ENCODE measurements at regions not wholly inside any gene's neighbourhood (a gene's known extent, or its start where the extent isn't known, plus 50 kb on each side); places are given as distances from the start of the nearest gene placed in this dataset.
"Not testable (repeated sequence)": the region's sequence is repeated elsewhere in the genome, so short reads cannot be mapped to it uniquely, and the experiment has no call there.

- not testable (repeated sequence) for DNase-seq (ENCODE audit: low read depth)
Measured at GRCh38 chr12:125561008-125561407, 495.8 kb downstream of the AACS start.

- no peak for DNase-seq (ENCODE audit: low read depth)
Measured at GRCh38 chr12:125564753-125565152, 499.5 kb downstream of the AACS start.

GRCh38 chr12:125567581-125567980 is 502.3 kb downstream of the AACS start:
- no peak for DNase-seq (ENCODE audit: low read depth)

GRCh38 chr12:125568306-125568705 is 503.1 kb downstream of the AACS start:
- no peak for DNase-seq (ENCODE audit: low read depth)

GRCh38 chr12:125573271-125573670 is 508.0 kb downstream of the AACS start:
- DNase-seq (ENCODE audit: low read depth): no peak

GRCh38 chr12:125577334-125577733 is 512.1 kb downstream of the AACS start:
- no peak for DNase-seq (ENCODE audit: low read depth)

- DNase-seq (ENCODE audit: low read depth): no peak
Measured at GRCh38 chr12:125579916-125580315, 514.7 kb downstream of the AACS start.

GRCh38 chr12:125583071-125583470 is 517.8 kb downstream of the AACS start:
- no peak for DNase-seq (ENCODE audit: low read depth)

- no peak for DNase-seq (ENCODE audit: low read depth)
Measured at GRCh38 chr12:125586441-125586840, 521.2 kb downstream of the AACS start.

GRCh38 chr12:125593269-125593668 is 528.0 kb downstream of the AACS start:
- no peak for DNase-seq (ENCODE audit: low read depth)

GRCh38 chr12:125604976-125605375 is 539.7 kb downstream of the AACS start:
- DNase-seq (ENCODE audit: low read depth): no peak

GRCh38 chr12:125606312-125606711 is 541.1 kb downstream of the AACS start:
- DNase-seq (ENCODE audit: low read depth): no peak

GRCh38 chr12:125610292-125610691 is 545.1 kb downstream of the AACS start:
- no peak for DNase-seq (ENCODE audit: low read depth)

- DNase-seq (ENCODE audit: low read depth): no peak
Measured at GRCh38 chr12:125610971-125611370, 545.7 kb downstream of the AACS start.

GRCh38 chr12:125614058-125614457 is 548.8 kb downstream of the AACS start:
- DNase-seq (ENCODE audit: low read depth): no peak

GRCh38 chr12:125619723-125620122 is 554.5 kb downstream of the AACS start:
- no peak for DNase-seq (ENCODE audit: low read depth)

- no peak for DNase-seq (ENCODE audit: low read depth)
Measured at GRCh38 chr12:125633686-125634085, 568.5 kb downstream of the AACS start.

GRCh38 chr12:125634813-125635212 is 569.6 kb downstream of the AACS start:
- DNase-seq (ENCODE audit: low read depth): no peak

- no peak for DNase-seq (ENCODE audit: low read depth)
Measured at GRCh38 chr12:125639826-125640225, 574.6 kb downstream of the AACS start.

GRCh38 chr12:125643055-125643454 is 577.8 kb downstream of the AACS start:
- DNase-seq (ENCODE audit: low read depth): no peak

- DNase-seq (ENCODE audit: low read depth): no peak
Measured at GRCh38 chr12:125645724-125646123, 580.5 kb downstream of the AACS start.

- DNase-seq (ENCODE audit: low read depth): no peak
Measured at GRCh38 chr12:125650587-125650986, 585.4 kb downstream of the AACS start.

GRCh38 chr12:125651625-125652024 is 586.4 kb downstream of the AACS start:
- no peak for DNase-seq (ENCODE audit: low read depth)

GRCh38 chr12:125652681-125653080 is 587.4 kb downstream of the AACS start:
- no peak for DNase-seq (ENCODE audit: low read depth)

GRCh38 chr12:125657681-125658080 is 592.4 kb downstream of the AACS start:
- DNase-seq (ENCODE audit: low read depth): no peak

All from Daoy (cell line).